ENCODE measurements at regions not wholly inside any gene's neighbourhood (a gene's known extent, or its start where the extent isn't known, plus 50 kb on each side); places are given as distances from the start of the nearest gene placed in this dataset.

GRCh38 chrX:122004127-122004526 is 956.7 kb downstream of the GLUD2 start:
- no peak for TF ChIP-seq CTCF (IDR thresholded peaks at IDR 0.05)
- H3K9me3 Mint-ChIP-seq: no peaks in the 10 kb centered on the region

DNA sequence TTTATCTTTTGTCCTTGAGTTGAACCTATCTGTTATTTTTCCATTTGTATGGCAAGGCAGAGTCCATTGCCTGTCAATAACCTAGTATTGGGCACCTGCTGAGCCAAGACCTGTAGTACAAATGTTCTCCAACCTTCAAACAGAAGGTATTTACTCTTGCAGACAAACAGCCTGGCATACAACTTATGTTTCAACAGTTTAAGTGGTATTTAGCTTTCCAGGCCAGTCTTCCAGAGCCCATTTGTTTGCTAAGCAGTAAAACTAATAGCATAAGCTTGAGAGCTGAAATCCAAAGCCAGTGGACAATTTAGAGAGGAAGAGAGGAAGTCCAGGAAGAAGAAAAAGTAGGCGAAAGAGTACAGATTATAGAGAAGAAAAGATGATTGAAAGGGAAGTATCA is 979.3 kb downstream of the GLUD2 start:
- no peak for DNase-seq
- Mint-ChIP-seq H3K4me3 (no peak overlapping the region), H3K4me1 (ENCODE audit: low read depth) (no peaks in the 10 kb centered on the region), H3K9me3 (no peaks in the 10 kb centered on the region), H3K36me3 (ENCODE audit: low read depth) (no peaks in the 10 kb centered on the region), H3K27me3 (ENCODE audit: insufficient read depth) (no peaks in the 10 kb centered on the region), H3K27ac (no peak overlapping the region)
- no peak for TF ChIP-seq CTCF (IDR thresholded peaks at IDR 0.05)

More at GRCh38 chrX:122004127-122004526, 956.7 kb downstream of the GLUD2 start:
- H3K27me3 Mint-ChIP-seq (ENCODE audit: insufficient read depth): no peaks in the 10 kb centered on the region; the same call in 1 of the 2 replicates
- no peak overlapping the region for H3K27ac Mint-ChIP-seq
- no peak for DNase-seq
- no peaks in the 10 kb centered on the region for H3K4me1 Mint-ChIP-seq (ENCODE audit: low read depth)
- 0 out of 2 replicates have a peak, but pooled peaks cover 3% of the 10 kb centered on the region for H3K36me3 Mint-ChIP-seq (ENCODE audit: low read depth)
- H3K4me3 Mint-ChIP-seq: no peak overlapping the region

GRCh38 chrX:122046226-122046625 is 998.8 kb downstream of the GLUD2 start:
- Mint-ChIP-seq H3K4me1 (ENCODE audit: low read depth) (no peaks in the 10 kb centered on the region), H3K36me3 (ENCODE audit: low read depth) (no peaks in the 10 kb centered on the region), H3K9me3 (no peaks in the 10 kb centered on the region), H3K27me3 (ENCODE audit: insufficient read depth) (no peaks in the 10 kb centered on the region), H3K27ac (no peak overlapping the region), H3K4me3 (no peak overlapping the region)
- no peak for TF ChIP-seq CTCF (IDR thresholded peaks at IDR 0.05)
- no peak for DNase-seq

- no peak for TF ChIP-seq CTCF (IDR thresholded peaks at IDR 0.05)
- no peak overlapping the region for H3K4me3 Mint-ChIP-seq
- no peaks in the 10 kb centered on the region for H3K27me3 Mint-ChIP-seq (ENCODE audit: insufficient read depth)
- DNase-seq: no peak
- no peaks in the 10 kb centered on the region for H3K9me3 Mint-ChIP-seq
- no peaks in the 10 kb centered on the region for H3K36me3 Mint-ChIP-seq (ENCODE audit: low read depth)
- H3K4me1 Mint-ChIP-seq (ENCODE audit: low read depth): no peaks in the 10 kb centered on the region
- no peak overlapping the region for H3K27ac Mint-ChIP-seq
These were observed 999.4 kb downstream of the GLUD2 start for GRCh38 chrX:122046815-122047214.

GRCh38 chrX:122047261-122047660 is 999.9 kb downstream of the GLUD2 start:
- H3K4me3 Mint-ChIP-seq: no peak overlapping the region
- no peaks in the 10 kb centered on the region for H3K27me3 Mint-ChIP-seq (ENCODE audit: insufficient read depth)
- H3K27ac Mint-ChIP-seq: no peak overlapping the region
- TF ChIP-seq CTCF (IDR thresholded peaks at IDR 0.05): no peak
- no peak for DNase-seq
- no peaks in the 10 kb centered on the region for H3K4me1 Mint-ChIP-seq (ENCODE audit: low read depth)
- no peaks in the 10 kb centered on the region for H3K36me3 Mint-ChIP-seq (ENCODE audit: low read depth)
- H3K9me3 Mint-ChIP-seq: no peaks in the 10 kb centered on the region

GRCh38 chrX:122055460-122055859 is 1008.0 kb downstream of the GLUD2 start:
- Mint-ChIP-seq H3K27ac (no peak overlapping the region), H3K4me1 (ENCODE audit: low read depth) (no peaks in the 10 kb centered on the region; the same call in 1 of the 2 replicates), H3K36me3 (ENCODE audit: low read depth) (no peaks in the 10 kb centered on the region), H3K4me3 (no peak overlapping the region), H3K9me3 (no peaks in the 10 kb centered on the region), H3K27me3 (ENCODE audit: insufficient read depth) (no peaks in the 10 kb centered on the region)
- DNase-seq: no peak
- no peak for TF ChIP-seq CTCF (IDR thresholded peaks at IDR 0.05)
